ENCODE measurements at regions not wholly inside any gene's neighbourhood (a gene's known extent, or its start where the extent isn't known, plus 50 kb on each side); places are given as distances from the start of the nearest gene placed in this dataset.
"Not testable (repeated sequence)": the region's sequence is repeated elsewhere in the genome, so short reads cannot be mapped to it uniquely, and the experiment has no call there.

GRCh38 chr6:163776906-163777686 is 362.6 kb downstream of the QKI start:
- no peak for DNase-seq

- DNase-seq = no peak
Observed at GRCh38 chr6:163776196-163776905, 361.8 kb downstream of the QKI start.

DNA sequence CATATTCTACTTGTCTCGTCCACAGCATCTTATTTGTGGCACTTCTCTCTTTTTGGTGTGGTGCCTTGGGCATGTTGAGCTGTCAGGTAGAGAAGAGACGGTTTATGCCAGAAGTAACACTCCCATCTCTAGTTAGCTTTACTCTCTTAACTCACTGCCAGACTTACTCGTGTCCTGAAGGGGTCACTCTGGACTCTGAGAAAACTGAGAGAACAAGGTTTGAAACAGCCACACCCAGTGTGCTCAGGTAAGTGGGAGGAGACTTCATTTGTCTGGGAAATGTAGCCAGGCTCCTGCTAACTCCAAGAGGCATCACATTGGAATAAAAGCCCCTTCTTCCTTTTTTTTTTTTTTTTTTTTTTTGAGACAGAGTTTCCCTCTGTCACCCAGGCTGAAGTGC is 360.8 kb downstream of the QKI start:
- no peak for DNase-seq

DNA sequence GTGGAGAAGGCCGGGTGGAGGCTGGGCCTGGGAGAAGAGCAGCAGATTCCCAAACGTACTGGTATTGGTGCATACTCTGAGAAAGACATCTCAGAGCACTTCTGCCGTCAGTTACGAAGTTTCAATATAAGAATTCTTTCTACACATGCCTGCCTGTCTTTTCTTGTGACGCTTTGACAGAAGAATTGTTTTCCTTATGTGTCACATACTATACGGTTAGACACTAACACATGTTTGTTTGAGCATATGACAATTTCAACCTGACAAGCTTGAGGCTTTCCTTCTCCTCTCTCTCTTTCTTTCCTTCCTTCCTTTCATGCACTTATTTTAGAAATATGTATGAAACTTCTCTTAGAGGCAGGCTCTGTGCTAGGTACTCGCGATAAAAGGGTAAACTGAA is 360.0 kb downstream of the QKI start:
- DNase-seq = no peak

DNA sequence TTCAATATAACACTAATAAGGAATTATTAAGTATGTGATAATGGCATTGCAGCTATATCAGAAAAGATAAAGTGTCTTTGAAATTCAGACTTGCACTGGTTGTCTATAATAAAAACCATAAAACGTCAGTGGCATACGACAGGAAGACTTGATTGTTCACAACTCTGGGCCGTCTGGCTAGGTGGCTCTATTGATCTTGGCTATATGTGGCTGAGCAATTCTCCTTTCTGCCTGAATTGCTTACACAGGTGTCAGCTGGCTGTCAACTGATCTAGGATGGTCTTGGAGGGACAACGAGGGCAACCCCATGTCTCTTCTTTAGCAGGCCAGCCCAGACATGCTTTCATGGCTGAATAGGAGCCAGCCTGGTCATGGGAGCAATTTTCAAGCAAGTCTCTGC is 359.1 kb downstream of the QKI start:
- DNase-seq = no peak

DNA sequence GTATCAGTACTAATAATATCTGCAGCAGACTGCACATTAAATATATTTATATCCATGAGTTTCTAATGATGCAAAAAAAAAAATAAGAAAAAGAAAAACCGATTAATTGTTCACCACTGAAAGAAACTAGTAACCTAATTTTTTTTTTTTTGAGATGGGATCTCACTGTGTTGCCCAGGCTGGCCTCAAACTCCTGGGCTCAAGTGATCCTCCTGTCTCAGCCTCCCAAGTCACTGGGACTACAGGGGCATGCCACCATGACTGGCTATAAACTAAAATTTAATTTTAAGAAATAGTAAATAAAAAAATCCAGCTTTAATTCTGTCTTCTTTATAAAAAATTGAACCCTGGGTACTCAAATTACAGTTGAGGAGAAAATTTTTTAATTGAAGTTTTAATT is 358.2 kb downstream of the QKI start:
- no peak for DNase-seq

DNA sequence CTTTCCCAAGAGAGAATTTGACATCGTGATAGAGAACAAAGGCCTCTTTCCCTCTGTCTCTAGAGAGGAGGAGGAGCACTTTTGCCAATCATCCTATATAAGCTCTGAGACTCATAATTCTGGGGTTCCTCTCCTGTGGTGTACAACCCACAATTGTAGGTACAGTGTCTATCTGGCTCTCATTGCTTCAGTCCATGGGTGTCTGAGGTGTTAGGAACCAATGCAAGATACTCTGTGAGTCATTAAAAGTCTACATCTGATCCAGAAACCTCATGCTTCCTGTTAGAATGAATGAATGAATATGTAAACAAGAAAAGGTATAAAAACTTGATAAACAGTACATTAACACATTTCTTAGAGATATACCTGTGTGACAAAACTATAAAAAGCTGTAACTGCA is 356.7 kb downstream of the QKI start:
- no peak for DNase-seq

- no peak for DNase-seq
Observed at GRCh38 chr6:163768905-163769304, 354.4 kb downstream of the QKI start.

DNA sequence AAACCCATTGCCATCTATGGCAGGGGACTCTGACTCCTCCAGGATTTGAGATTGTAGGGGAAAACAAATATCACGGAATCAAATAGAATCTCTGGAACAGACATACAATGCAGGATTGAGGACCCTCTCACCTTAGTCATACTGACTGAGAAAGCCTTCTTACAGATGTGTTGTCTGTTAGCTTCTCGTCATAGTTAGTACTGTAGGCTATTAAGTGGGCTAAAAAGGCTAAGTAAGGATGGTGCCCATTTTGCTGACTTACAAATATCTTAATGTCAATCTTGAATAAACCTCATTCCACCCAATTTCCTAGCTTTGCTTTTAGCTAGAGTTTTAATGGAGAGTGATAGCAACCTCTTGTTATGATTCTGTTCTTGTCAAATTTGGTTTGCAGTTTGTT is 352.4 kb downstream of the QKI start:
- DNase-seq = no peak

DNA sequence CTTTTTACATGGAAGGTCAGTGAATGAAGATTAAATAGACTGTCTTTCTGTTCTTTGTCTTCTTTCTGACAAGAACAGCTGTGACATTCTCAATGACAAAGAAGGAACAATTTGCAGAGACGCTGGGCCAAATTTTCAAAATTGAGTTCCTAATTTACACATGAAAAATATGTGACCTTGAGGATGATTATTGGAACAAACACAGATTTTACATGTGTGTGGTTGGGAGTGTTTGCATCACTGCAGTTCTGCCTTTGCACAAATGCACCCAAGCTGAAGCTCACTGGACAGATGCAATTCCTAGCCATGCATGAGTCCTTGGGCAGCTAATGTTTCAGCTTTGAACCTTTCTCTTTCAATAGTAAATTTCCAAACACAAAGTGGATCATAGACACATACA is 350.8 kb downstream of the QKI start:
- DNase-seq = no peak

DNA sequence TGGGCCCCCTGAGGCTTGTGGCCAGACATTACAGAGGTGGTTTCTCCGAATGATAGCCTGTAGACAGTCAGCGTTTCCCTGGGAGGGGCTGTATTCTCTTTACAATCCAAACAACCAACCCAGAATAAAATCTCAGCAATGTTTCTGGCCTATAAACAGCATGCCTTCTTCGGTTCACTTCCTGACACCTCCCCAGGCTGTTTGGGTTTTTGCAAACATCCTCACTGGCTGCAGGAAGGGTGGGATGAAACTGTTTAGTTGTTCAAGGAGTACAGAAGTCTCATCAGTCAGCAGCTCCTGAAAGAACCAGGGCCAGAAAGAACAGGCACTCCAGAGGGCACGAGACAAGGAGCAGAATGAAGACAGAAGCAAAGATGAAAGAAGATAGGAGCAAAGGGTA is 350.0 kb downstream of the QKI start:
- no peak for DNase-seq

DNA sequence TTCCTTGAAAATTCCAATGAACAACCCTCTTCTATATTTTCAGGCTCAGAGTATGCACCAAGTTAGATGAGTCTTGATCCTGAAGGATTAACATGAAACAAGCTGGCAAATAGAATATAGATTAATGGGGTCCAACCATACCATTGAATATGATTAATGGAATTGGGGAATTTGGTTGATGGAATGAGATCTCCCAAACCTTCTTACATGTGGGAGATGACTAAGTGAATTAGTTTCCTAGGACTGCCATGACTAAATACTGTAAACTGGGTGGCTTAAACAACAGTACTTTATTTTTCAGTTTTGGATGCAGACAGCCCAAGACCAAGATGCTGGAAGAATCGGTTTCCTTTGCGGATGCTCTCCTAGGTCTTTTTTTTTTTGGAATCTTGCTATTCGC is 347.0 kb downstream of the QKI start:
- DNase-seq = no peak

DNA sequence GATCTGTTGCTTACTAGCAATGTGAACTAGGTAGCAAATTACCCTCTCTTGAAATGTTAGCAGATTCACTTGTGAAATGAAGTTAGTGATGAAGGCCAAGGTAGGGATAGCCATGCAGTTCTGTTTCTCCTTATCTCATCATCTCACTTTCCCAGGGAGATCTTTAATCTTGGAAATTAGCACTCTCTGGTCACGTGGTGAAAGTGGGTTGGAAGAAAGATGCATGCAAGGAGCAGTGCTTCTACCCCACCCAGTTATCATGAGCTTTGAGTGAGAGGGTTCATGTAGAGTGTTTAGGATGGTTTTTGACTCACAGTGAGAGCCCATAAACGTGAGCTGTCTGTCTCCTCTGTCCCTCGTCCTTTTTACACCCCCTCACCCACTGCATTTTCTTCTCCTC is 346.3 kb downstream of the QKI start:
- DNase-seq = no peak

- no peak for DNase-seq
Observed at GRCh38 chr6:163759542-163759941, 345.0 kb downstream of the QKI start.

DNA sequence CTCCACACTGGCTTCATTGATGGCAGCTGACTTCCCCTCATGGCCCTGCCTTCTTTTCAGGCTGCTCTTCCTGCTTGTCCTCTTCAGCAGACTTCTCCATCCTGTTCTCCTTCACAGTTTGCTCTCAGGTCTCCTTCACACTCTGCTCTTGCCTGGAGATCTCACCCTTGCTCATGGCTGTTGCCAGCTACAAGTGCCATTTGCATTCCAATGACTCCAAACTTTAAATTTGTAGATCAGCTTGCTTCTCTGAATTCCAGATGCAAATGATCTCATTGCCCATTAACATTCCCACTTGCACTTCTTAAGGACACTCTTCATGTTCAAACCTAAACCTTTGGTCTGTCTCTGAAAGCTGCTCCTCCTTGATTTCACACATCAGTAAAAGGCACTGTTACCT is 343.0 kb downstream of the QKI start:
- no peak for DNase-seq

- DNase-seq = no peak
Observed at GRCh38 chr6:163756079-163756478, 341.6 kb downstream of the QKI start.

GRCh38 chr6:163754866-163755265 is 340.3 kb downstream of the QKI start:
- DNase-seq = no peak

GRCh38 chr6:163753430-163753829 is 338.9 kb downstream of the QKI start:
- no peak for DNase-seq

DNA sequence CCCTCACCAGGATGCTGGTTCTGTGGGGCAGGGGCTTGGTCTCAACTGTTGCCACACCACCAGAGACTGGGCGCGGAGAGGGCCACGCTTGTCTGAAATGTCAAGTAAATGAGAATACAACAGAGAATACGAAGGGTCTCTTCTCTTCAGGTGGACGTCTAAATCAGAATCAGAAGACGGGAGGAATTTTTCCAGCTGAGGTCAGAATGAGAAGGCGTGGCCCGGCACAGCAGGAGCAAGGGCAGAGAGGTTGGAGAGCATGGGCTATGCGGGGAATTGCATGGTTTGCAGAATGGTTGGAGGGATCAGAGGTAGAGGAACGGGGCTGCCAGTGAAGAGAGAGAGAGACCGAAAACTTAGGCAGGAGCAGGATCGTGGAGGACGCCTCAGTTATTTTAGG is 337.9 kb downstream of the QKI start:
- no peak for DNase-seq

DNA sequence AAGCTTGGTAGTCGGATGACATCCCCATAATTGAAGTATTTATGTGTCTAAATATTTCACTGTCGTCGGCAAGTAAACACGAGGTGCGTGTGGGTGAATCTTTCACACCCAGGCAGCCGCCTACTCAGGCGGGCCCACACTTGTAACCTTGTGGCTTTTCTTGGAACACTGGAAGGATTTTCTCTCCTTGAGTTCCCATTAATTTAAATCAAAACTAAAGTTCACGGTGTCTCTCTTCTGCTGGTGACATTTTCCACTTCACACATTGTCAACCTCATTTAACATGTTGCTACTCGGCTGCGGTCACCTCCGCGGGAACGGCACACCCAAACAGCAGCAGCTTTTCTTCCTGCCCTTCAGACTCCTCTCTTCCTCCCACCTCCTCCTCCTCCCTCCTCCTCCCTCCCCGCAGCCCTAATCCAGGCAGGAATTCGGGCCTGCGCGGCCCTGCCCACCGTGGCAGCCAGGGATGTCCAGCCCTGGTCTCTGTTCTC is 336.6 kb downstream of the QKI start:
- DNase-seq = no peak

DNA sequence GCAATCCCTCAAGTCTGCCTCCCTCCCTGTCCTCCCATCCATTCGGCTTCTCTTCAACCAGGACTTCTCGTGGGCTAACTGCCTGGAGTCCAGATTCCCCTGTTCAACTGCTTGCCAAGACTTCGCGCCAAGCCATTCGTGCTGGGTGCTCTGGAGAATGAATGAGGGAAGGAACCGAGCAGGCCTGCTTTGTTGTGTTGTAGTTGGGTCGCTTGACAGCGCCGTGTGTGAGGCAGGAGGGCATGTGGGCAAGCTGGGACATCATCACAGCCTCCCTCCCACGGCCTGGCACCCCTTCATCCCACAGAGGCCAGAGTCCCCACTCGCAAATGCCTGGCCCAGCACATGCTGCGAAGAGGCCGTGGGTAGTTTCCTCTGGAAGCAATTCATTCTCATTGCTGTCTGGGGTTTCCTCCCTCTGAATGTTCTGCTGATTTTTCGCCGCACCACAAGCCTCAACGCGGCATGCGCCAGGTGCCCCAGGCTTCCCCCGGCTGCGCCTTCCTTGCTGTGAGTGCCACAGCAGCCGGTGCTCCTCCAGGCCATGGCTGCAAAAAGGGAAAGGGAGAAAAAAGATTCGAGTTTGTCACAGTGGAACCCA is 336.0 kb downstream of the QKI start:
- no peak for DNase-seq

DNA sequence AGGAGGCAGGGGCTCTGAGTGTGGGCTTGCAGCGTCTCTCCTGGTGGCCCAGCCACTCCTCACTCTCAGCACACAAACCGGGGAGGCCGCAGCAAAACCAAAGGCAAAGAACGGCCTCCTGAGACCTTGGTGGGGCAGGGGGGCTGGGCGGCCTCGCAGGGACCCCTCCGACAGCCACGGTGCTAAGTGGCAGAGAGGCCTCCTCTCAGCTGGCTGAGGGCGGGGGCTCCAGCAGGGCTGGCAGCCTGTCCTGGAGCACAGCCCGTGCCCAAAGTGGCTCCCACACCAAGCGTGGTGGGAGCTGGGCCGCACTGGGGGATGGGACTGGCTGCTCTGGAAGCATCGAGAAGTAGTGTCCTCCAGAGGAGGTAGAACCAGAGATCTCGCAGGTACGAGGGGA is 334.4 kb downstream of the QKI start:
- no peak for DNase-seq

- DNase-seq = no peak
Observed at GRCh38 chr6:163748036-163748435, 333.5 kb downstream of the QKI start.

DNA sequence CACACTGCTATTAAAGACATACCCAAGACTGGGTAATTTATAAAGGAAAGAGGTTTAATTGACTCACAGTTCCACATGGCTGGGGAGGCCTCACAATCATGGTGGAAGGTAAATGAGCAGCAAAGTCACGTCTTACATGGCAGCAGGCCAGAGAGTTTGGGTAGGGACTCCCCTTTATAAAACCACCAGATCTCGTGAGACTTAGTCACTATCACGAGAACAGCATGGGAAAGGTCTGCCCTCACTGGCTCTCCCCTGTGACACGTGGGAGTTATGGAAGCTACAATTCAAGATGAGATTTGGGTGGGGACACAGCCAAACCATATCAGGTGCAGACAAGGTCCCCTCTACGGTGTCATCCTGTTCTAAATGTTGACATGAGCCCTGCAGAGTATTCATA is 332.5 kb downstream of the QKI start:
- DNase-seq = not testable (repeated sequence)
